Stimulated activated CD8-positive, alpha-beta memory T cell treated with anti-CD3 and anti-CD28 coated beads, Interleukin-12 subunit alpha, Interleukin-12 subunit beta, amount 100 ng/mL, for 4 hours (primary cell): ENCODE measurements at regions not wholly inside any gene's neighbourhood (a gene's known extent, or its start where the extent isn't known, plus 50 kb on each side); places are given as distances from the start of the nearest gene placed in this dataset.
"Not testable (repeated sequence)": the region's sequence is repeated elsewhere in the genome, so short reads cannot be mapped to it uniquely, and the experiment has no call there.

Experiments
- DNase-seq: peaks from one replicate; pipeline ENCODE4 v3.0.0-alpha.2; 2020; ENCODE audit warnings: low read depth

DNA sequence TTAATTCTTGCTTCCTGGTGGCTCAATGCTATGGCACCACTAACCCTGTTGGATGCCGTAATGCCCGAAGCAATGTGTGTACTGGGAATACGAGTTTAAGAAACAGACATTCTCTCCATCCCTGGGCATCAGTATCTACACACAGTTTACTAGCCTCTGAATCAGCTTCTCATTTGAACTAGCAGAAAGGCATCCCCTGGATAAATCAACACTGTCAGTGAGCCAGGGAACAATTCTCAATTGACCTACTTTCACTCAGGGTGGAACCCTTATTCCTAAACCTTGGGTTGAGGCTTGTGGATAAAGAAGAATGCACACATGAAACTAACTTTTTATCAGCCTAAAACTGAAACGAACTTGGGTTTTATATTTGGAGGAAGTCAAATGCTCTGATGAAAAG lies 331.0 kb downstream of the GADD45G start:
- DNase-seq: no peak

GRCh38 chr9:89937051-89937450 lies 332.2 kb downstream of the GADD45G start:
- no peak for DNase-seq

- no peak for DNase-seq
These were observed 334.4 kb downstream of the GADD45G start for GRCh38 chr9:89939181-89939580.

DNA sequence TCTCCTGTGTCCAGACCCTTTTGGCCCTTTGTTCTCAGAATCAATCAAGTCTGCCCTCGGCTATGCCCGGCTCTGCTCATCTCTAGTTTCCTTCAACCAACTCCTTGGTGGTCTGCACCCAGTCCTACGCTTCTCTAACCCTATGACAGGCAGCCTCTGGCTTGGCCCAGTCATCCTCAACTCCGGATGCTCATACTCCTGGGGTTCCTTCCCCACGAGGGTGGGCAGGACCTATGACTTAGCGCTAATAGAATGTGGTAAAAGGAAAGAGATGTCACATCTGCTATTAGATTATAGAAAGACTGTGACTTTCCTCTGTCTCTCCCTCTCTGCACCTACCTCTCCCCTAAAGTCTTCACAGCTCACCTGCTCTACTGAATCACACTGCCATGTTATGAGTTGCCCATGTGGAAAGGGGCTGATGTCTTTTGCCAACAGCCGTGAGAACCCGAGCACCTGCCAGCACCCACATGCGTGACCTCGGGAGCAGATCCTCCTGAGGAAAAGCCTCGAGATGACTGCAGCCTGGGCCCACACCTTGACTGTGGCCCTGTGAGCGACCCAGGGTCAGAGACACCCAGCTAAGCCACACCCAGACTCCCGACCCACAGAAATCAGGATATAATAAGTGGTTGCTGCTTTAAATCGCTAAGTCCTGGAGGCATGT lies 334.9 kb downstream of the GADD45G start:
- DNase-seq: no peak

DNA sequence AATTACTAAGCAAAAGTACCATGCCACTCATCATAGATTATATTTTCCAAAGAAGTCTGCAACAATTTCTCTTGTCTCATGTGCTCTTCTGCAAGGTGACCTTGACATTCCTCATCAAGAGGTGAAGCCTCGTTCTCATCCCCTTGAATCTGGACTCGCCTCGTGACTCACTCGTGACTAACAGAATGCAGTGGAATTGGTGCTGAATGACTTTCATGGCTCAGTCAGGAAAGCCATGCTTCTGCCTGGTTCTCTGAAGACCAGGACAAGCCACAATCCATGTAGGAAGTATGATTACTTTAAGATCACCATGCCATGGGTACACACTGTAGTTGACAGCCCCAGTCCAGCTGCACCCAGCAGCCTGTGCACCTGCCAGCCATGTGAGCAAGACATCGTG lies 335.8 kb downstream of the GADD45G start:
- no peak for DNase-seq

DNA sequence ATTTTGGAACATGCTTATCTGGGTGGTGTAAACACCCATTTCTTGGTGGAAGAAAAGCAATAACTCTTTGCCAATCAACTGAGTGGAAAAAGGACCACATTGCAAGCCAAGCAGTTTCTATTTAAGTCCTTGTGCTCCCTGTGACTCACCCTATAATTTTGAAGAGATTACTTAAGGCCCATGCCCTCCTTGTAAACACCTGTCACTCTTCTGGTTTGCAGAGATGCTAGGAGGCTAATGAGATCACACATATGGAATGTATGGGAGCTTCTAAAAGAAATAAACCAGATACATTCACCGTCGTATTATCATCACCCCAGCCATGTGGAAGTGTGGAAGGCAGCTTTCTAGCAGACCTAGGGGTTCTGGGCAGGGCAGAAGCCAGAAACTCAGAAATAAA lies 337.1 kb downstream of the GADD45G start:
- no peak for DNase-seq

DNA sequence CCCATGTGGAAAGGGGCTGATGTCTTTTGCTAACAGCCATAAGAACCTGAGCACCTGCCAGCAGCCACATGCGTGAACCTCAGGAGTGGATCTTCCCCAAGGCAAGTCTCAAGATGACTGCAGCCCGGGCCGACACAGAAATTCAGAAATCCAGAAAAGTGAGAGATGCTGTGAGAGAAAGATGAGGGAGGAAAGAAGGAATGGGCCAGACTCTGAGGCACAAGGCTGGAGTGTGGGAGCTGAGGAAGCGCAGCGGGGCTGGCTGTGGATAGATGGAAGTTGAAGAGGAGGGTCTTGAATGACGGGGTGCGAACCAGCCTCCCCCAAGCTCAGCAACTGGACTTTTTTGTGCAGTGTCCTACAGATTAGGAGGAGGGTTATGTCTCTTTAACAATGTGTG lies 337.8 kb downstream of the GADD45G start:
- DNase-seq: no peak

- no peak for DNase-seq
These were observed 338.5 kb downstream of the GADD45G start for GRCh38 chr9:89943309-89943708.

DNA sequence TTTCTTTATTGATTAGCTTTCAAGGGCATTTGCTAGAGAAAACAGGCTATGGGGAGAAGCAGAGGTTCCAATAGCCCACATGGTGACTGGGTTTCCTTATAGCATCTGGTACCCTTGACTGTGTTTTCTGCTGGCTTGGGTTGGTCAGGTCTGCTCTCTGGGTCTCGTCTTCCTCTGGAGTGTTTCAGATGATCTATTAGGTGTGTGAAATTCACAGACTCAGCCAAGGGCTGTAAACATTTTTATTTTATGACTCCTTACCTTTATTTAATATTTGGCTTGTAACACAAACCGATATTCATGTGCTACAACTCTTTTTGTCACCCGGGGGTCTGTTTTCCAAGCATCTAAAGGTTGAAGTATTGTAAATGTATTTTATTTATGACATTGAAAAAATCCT lies 338.9 kb downstream of the GADD45G start:
- no peak for DNase-seq

- no peak for DNase-seq
These were observed 340.3 kb downstream of the GADD45G start for GRCh38 chr9:89945133-89945532.

DNA sequence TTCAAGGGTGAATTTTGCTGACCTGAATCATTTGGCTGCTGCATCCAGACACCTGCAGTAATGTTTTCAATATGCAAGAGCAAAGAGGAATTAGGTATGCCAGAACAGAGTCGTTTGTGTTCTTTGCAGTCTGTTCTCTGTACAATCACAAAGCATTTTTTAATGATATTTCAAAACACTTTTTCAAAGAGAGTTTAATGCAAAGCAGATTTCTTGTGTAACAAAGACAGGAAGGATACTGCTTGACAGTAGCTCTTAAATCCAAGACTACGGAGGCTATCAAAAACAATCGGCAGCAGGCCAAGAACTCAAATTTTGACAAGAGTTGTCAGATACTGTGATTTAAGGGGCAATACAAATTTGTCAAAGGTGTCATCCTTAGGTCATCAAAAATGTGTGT lies 341.9 kb downstream of the GADD45G start:
- no peak for DNase-seq

GRCh38 chr9:89949111-89949510 lies 344.3 kb downstream of the GADD45G start:
- DNase-seq: no peak

GRCh38 chr9:89951675-89952074 lies 346.9 kb downstream of the GADD45G start:
- no peak for DNase-seq

GRCh38 chr9:89952401-89952800 lies 347.6 kb downstream of the GADD45G start:
- DNase-seq: no peak

GRCh38 chr9:89953263-89953662 lies 348.5 kb downstream of the GADD45G start:
- not testable (repeated sequence) for DNase-seq

DNA sequence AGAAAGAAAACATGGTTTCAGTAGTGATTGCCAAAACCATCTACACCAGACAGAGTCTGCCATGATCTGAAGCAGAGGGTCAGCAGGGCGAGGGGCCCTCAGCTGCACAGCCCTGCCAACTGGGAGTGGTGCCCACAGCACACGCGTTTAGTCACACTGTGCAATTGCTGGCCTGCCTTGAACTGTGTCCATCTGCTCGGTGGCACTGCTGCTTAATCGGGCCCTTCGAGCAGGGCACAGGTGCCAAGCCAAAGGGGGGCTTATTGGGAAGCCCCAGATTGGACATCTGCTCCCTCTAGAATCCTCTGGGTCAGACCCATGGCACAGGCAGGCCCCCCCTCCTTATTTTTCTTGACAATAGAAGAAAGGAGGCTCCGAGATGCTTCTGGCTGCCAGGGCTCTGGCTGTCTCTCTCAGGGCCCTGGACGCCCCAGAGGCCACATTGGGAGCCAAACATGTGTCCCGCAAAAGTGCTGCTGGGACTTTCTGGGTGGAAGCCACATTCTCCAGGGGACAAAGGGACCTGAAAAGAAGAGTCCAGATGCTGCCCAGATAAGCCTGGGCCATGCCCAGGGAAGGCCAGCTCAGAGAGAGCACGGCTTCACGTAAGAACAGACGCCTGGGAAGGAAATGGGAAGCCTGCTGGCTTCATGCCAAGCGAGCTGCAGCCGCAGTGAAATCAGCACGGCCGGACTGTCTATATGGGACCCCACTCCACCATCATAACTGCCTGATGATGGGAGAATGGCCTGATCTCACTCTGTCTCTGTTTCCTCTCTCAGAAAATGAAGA lies 349.2 kb downstream of the GADD45G start:
- DNase-seq: no peak

DNA sequence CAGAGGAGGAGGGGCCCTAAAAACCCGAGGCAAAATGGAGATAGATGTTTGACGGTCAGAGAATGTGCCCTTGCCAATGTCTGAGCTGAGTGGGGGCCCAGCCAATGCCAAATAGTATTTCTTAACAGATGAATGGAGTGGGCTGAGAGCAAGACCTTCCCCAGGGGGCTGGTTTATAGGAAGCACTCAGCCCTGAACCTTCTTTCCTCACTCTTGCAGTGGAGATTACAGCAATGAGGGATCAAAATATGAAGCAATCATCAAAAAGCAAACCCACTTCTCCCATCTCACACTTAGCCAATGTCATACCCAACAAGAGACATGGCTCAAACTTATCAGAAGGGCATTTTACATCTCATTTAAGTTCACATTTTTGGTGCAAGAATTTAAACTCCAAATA lies 350.3 kb downstream of the GADD45G start:
- DNase-seq: no peak

GRCh38 chr9:89955626-89956025 lies 350.8 kb downstream of the GADD45G start:
- DNase-seq: no peak

DNA sequence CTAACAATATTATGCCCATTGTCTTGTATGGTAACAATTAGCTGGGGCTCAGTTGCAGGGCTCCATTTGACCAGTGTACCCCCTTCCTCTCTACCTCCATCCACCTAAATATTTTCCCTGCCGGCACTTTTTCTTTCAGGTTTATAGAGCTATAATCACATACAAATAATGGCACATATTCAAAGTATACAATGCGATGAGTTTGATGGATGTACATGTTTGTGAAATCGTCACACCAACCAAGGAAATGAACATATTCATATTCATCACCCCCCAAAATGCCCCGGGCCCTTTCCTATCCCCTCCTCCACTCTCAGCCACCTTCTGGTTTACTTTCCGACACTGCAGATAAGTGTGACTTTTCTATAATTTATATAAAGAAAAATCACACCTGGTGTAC lies 351.5 kb downstream of the GADD45G start:
- DNase-seq: no peak

DNA sequence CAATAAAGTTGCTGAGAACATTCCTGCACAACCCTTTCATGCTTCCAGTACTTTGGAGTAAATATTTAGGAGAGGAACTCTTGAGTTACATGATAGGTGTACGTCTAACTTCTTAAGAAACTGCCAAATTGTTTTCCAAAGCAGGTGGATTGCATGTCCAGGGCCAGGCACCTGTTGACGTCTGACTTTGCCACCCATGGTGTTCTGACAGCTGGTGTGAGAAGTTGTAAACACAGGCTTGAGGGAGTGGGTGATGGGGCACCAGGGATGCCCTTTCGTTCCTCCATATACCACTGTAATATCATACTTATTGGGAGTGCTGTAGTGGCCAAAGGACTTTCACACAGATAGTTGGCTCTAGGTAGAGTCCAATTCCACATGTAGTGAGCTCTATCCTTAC lies 352.1 kb downstream of the GADD45G start:
- DNase-seq: no peak

GRCh38 chr9:89958086-89958485 lies 353.3 kb downstream of the GADD45G start:
- DNase-seq: no peak

GRCh38 chr9:89961616-89962341 lies 357.0 kb downstream of the GADD45G start:
- no peak for DNase-seq

GRCh38 chr9:89963280-89963679 lies 358.5 kb downstream of the GADD45G start:
- no peak for DNase-seq
